NT2/D1 (cell line): ENCODE measurements at regions not wholly inside any gene's neighbourhood (a gene's known extent, or its start where the extent isn't known, plus 50 kb on each side); places are given as distances from the start of the nearest gene placed in this dataset.

Source experiments
- DNase-seq: peaks from one replicate; pipeline ENCODE4 v3.0.0-alpha.2; 2011; ENCODE audit warnings: low read depth, low spot score
- H3K27me3 ChIP-seq: 2 replicates; pipeline ENCODE4 v1.6.0; 2011; ENCODE audit warnings: mild to moderate bottlenecking; ENCODE audit not compliant: insufficient read length, insufficient read depth
- H3K36me3 ChIP-seq: 2 replicates; pipeline ENCODE4 v1.6.1; 2011; ENCODE audit warnings: mild to moderate bottlenecking, low read length, mixed read lengths; ENCODE audit not compliant: insufficient read depth, insufficient read length
- H3K4me1 ChIP-seq: 2 replicates; pipeline ENCODE4 v1.5.1; 2011; ENCODE audit not compliant: insufficient read depth, insufficient read length
- H3K4me3 ChIP-seq: 2 replicates; pipeline ENCODE4 v1.5.1; 2011; ENCODE audit warnings: low read depth; ENCODE audit not compliant: insufficient read length
- H3K9ac ChIP-seq: 2 replicates; pipeline ENCODE4 v1.6.0; 2011; ENCODE audit warnings: low read depth; ENCODE audit not compliant: insufficient read length
- H3K9me3 ChIP-seq: 2 replicates; pipeline ENCODE4 v1.5.1; 2011; ENCODE audit warnings: mild to moderate bottlenecking, low read length; ENCODE audit not compliant: insufficient read depth
- SUZ12 ChIP-seq: IDR thresholded peaks from 2 replicates; pipeline ENCODE4 v1.6.1; 2011; ENCODE audit not compliant: insufficient read length, insufficient read depth; ENCODE audit errors: extremely low read depth
- YY1 ChIP-seq: IDR thresholded peaks from 2 replicates; pipeline ENCODE4 v1.6.1; 2011; ENCODE audit not compliant: insufficient read length, insufficient read depth
- ZNF274 ChIP-seq: IDR thresholded peaks from 2 replicates; pipeline ENCODE4 v1.6.1; 2011; ENCODE audit warnings: mild to moderate bottlenecking, low read depth, low read length

GRCh38 chr18:28973324-28973723, 796.4 kb upstream of the CDH2 start:
- TF ChIP-seq YY1, result no peak
- no peak overlapping the region for H3K4me3 ChIP-seq
- H3K9ac ChIP-seq, result no peak overlapping the region
- DNase-seq, result no peak
- H3K36me3 ChIP-seq, result no peaks in the 10 kb centered on the region
- H3K9me3 ChIP-seq, result no peaks in the 10 kb centered on the region
- H3K27me3 ChIP-seq, result no peaks in the 10 kb centered on the region
- H3K4me1 ChIP-seq, result no peaks in the 10 kb centered on the region

- no peak for DNase-seq
- Histone ChIP-seq H3K9ac (no peak overlapping the region), H3K4me3 (no peak overlapping the region), H3K36me3 (no peaks in the 10 kb centered on the region), H3K9me3 (no peaks in the 10 kb centered on the region), H3K4me1 (no peaks in the 10 kb centered on the region), H3K27me3 (no peaks in the 10 kb centered on the region)
- no peak for TF ChIP-seq SUZ12
These were observed 795.5 kb upstream of the CDH2 start for GRCh38 chr18:28972333-28972907.

DNA sequence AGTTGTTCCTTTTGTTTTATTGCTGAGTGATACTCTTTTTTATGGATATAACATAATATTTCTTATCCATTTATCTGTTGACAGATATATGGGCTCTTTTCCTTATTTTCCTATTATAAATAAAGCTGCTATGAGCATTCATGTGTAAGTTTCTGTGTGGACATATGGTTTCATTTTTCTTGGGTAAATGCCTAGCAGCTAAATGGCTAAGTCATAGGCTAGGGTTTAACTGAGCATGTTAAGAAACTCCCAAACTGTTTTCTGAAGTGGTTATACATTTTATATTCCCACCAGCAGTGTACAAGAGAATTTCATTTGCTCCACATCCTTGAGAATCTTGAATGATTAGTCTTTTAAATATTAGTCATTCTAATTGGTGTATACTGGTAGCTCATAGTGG, 786.6 kb upstream of the CDH2 start:
- TF ChIP-seq ZNF274 (no peak), SUZ12 (no peak), YY1 (no peak)
- H3K27me3 ChIP-seq, result no peaks in the 10 kb centered on the region
- no peak overlapping the region for H3K9ac ChIP-seq
- no peaks in the 10 kb centered on the region for H3K4me1 ChIP-seq
- no peak for DNase-seq
- no peaks in the 10 kb centered on the region for H3K36me3 ChIP-seq
- no peak overlapping the region for H3K4me3 ChIP-seq
- H3K9me3 ChIP-seq, result no peaks in the 10 kb centered on the region

GRCh38 chr18:28961669-28962228, 784.8 kb upstream of the CDH2 start:
- Histone ChIP-seq H3K36me3 (no peaks in the 10 kb centered on the region), H3K4me3 (no peak overlapping the region), H3K27me3 (no peaks in the 10 kb centered on the region), H3K9me3 (no peaks in the 10 kb centered on the region), H3K9ac (no peak overlapping the region), H3K4me1 (no peaks in the 10 kb centered on the region)
- peak; percentile 6 for DNase-seq
- TF ChIP-seq SUZ12, result no peak
- TF ChIP-seq ZNF274, result no peak
- TF ChIP-seq YY1, result no peak

- Histone ChIP-seq H3K9ac (no peak overlapping the region), H3K4me3 (no peak overlapping the region), H3K9me3 (no peaks in the 10 kb centered on the region), H3K27me3 (no peaks in the 10 kb centered on the region), H3K36me3 (no peaks in the 10 kb centered on the region), H3K4me1 (no peaks in the 10 kb centered on the region)
- no peak for DNase-seq
- TF ChIP-seq ZNF274, result no peak
- no peak for TF ChIP-seq SUZ12
These were observed 783.2 kb upstream of the CDH2 start for GRCh38 chr18:28960146-28960545.

DNA sequence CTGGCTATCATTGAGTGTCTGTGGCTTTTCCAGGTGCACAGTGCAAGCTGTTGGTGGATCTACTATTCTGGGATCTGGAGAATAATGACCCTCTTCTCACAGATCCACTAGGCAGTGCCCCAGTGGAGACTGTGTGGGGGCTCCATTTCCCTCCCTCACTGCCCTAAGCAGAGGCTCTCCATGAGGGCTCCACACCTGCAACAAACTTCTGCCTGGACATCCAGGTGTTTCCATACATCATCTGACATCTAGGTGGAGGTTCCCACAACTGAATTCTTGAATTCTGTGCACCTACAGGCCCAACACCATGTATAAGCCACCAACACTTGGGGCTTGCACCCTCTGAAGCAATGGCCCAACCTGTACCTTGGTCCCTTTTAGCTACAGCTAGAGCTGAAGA, 775.4 kb upstream of the CDH2 start:
- no peak for DNase-seq
- H3K9ac ChIP-seq, result no peak overlapping the region
- H3K36me3 ChIP-seq, result no peaks in the 10 kb centered on the region
- no peaks in the 10 kb centered on the region for H3K4me1 ChIP-seq
- no peak for TF ChIP-seq YY1
- no peak for TF ChIP-seq SUZ12
- no peak for TF ChIP-seq ZNF274
- H3K9me3 ChIP-seq, result no peaks in the 10 kb centered on the region; the same call in 1 of the 2 replicates
- no peak overlapping the region for H3K4me3 ChIP-seq
- H3K27me3 ChIP-seq, result no peaks in the 10 kb centered on the region

DNA sequence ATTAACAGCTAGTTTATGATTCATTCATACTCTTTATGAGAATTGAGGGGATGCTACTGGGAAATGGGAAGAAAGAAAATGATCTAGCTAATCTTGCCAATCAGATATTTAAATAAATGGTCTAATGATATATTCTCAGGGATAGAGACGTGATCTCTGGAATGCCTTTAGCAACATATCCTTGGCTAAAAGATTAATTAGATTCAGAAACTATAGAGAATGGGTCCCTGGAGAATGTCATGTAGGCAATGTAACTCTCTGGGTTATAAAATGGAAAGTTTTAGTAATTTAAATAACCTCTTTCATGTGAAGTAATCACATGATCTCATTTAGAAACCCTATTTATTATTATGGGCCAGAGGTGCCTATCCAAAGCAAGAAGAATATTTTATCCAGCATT, 771.0 kb upstream of the CDH2 start:
- Histone ChIP-seq H3K4me3 (no peak overlapping the region), H3K27me3 (no peaks in the 10 kb centered on the region), H3K4me1 (no peaks in the 10 kb centered on the region), H3K9ac (no peak overlapping the region), H3K9me3 (no peaks in the 10 kb centered on the region; the same call in 1 of the 2 replicates), H3K36me3 (no peaks in the 10 kb centered on the region)
- no peak for TF ChIP-seq YY1
- no peak for TF ChIP-seq SUZ12
- TF ChIP-seq ZNF274, result no peak
- DNase-seq, result no peak

DNA sequence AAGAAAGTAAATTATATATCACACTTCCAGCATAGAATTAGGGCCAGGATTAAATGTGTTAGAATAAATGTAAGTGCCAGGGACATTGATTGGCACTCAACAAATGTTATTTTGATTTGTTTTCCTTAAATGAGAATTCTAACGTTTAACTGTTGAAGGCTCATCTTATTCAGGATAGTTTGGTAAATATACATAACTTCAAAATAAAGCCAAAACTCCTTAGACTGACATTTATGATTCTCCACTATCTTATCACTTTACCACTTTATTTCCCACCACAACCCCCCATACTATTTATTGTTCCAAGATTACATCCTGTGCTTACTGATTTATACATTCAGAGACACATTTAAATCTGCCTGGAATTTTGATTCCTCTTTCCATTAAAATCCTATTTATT, 769.5 kb upstream of the CDH2 start:
- Histone ChIP-seq H3K27me3 (no peaks in the 10 kb centered on the region), H3K9me3 (no peaks in the 10 kb centered on the region), H3K9ac (no peak overlapping the region), H3K36me3 (no peaks in the 10 kb centered on the region), H3K4me1 (no peaks in the 10 kb centered on the region), H3K4me3 (no peak overlapping the region)
- TF ChIP-seq SUZ12 (no peak), ZNF274 (no peak), YY1 (no peak)
- no peak for DNase-seq
